ENCODE measurements at regions not wholly inside any gene's neighbourhood (a gene's known extent, or its start where the extent isn't known, plus 50 kb on each side); places are given as distances from the start of the nearest gene placed in this dataset.

DNA sequence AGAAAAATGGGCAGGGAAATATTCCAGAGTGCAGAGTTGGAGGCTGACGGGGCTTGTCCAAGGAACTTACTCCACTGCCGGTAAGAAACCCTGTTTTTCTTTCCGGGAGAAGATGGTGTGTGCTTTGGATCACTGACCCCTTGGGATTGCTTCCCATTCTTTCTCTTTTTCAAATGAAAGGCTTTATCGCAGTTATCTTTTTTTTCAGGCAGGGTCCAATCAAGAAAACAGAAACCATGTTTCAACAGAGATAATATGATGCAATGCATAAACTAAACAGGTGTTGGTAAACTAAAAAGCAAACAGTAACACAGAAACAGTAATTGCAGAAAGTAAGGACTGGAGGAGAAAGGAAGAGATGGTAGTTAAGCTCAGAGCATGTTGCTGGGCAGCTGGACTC, 145.1 kb downstream of the LYPLAL1 start:
- H3K4me1 ChIP-seq (ENCODE audit: control insufficient read depth, extremely low read depth, insufficient read depth, low read length), result peaks cover 5% of the 10 kb centered on the region
- DNase-seq (ENCODE audit: low read depth in 2 of 2), result no peak
- H3K79me2 ChIP-seq (ENCODE audit: control insufficient read depth, insufficient read depth, low read length), result no peaks in the 10 kb centered on the region
- no peak overlapping the region for H3K4me2 ChIP-seq (ENCODE audit: extremely low read depth, insufficient read depth, low read length)
- TF ChIP-seq EZH2 (IDR thresholded peaks at IDR 0.05; ENCODE audit: low read length, missing control alignments), result no peak
- TF ChIP-seq, protein P1, sequence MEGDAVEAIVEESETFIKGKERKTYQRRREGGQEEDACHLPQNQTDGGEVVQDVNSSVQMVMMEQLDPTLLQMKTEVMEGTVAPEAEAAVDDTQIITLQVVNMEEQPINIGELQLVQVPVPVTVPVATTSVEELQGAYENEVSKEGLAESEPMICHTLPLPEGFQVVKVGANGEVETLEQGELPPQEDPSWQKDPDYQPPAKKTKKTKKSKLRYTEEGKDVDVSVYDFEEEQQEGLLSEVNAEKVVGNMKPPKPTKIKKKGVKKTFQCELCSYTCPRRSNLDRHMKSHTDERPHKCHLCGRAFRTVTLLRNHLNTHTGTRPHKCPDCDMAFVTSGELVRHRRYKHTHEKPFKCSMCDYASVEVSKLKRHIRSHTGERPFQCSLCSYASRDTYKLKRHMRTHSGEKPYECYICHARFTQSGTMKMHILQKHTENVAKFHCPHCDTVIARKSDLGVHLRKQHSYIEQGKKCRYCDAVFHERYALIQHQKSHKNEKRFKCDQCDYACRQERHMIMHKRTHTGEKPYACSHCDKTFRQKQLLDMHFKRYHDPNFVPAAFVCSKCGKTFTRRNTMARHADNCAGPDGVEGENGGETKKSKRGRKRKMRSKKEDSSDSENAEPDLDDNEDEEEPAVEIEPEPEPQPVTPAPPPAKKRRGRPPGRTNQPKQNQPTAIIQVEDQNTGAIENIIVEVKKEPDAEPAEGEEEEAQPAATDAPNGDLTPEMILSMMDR (conservative IDR thresholded peaks at IDR 0.05 in 1 of 2, IDR thresholded peaks at IDR 0.05 in 1 of 2; ENCODE audit: low read depth in 1 of 2, low read length in 2 of 2), result no peak
- H4K20me1 ChIP-seq (ENCODE audit: control insufficient read depth, extremely low read depth, insufficient read depth, low read length), result no peaks in the 10 kb centered on the region
- no peaks in the 10 kb centered on the region for H3K9me3 ChIP-seq (ENCODE audit: control insufficient read depth, insufficient read depth, low read depth, low read length)
- no peaks in the 10 kb centered on the region for H3K27me3 ChIP-seq (ENCODE audit: control insufficient read depth, insufficient read depth, low read length)
- H3K4me3 ChIP-seq (replicated peaks in 1 of 4; ENCODE audit: control extremely low read depth in 1 of 4, insufficient read depth in 1 of 4, low read depth in 3 of 4, low read length in 4 of 4), result no peak overlapping the region
- H2AFZ ChIP-seq (ENCODE audit: low read length), result no peak overlapping the region
- no peak overlapping the region for H3K27ac ChIP-seq (ENCODE audit: insufficient read depth, low read length)
- no peaks in the 10 kb centered on the region for H3K36me3 ChIP-seq (ENCODE audit: control insufficient read depth, insufficient read depth, low read length)
- H3K9ac ChIP-seq (ENCODE audit: insufficient read depth, low read length), result no peak overlapping the region

- H4K20me1 ChIP-seq (ENCODE audit: control insufficient read depth, extremely low read depth, insufficient read depth, low read length), result no peaks in the 10 kb centered on the region
- no peak overlapping the region for H3K4me2 ChIP-seq (ENCODE audit: extremely low read depth, insufficient read depth, low read length)
- no peaks in the 10 kb centered on the region for H3K79me2 ChIP-seq (ENCODE audit: control insufficient read depth, insufficient read depth, low read length)
- no peak for TF ChIP-seq EZH2 (IDR thresholded peaks at IDR 0.05; ENCODE audit: low read length, missing control alignments)
- TF ChIP-seq, protein P1 (conservative IDR thresholded peaks at IDR 0.05 in 1 of 2, IDR thresholded peaks at IDR 0.05 in 1 of 2; ENCODE audit: low read depth in 1 of 2, low read length in 2 of 2), result no peak
- H3K4me3 ChIP-seq (replicated peaks in 1 of 4; ENCODE audit: control extremely low read depth in 1 of 4, insufficient read depth in 1 of 4, low read depth in 3 of 4, low read length in 4 of 4), result no peak overlapping the region
- DNase-seq (ENCODE audit: low read depth in 2 of 2), result peak in 1 of 2 donors; percentile 42
- peaks cover 2% of the 10 kb centered on the region for H3K4me1 ChIP-seq (ENCODE audit: control insufficient read depth, extremely low read depth, insufficient read depth, low read length)
- no peaks in the 10 kb centered on the region for H3K36me3 ChIP-seq (ENCODE audit: control insufficient read depth, insufficient read depth, low read length)
- no peaks in the 10 kb centered on the region for H3K9me3 ChIP-seq (ENCODE audit: control insufficient read depth, insufficient read depth, low read depth, low read length)
- H3K9ac ChIP-seq (ENCODE audit: insufficient read depth, low read length), result no peak overlapping the region
- H3K27ac ChIP-seq (ENCODE audit: insufficient read depth, low read length), result no peak overlapping the region
- H2AFZ ChIP-seq (ENCODE audit: low read length), result no peak overlapping the region
- no peaks in the 10 kb centered on the region for H3K27me3 ChIP-seq (ENCODE audit: control insufficient read depth, insufficient read depth, low read length)
Observed at GRCh38 chr1:219317762-219318353, 144.2 kb downstream of the LYPLAL1 start.

DNA sequence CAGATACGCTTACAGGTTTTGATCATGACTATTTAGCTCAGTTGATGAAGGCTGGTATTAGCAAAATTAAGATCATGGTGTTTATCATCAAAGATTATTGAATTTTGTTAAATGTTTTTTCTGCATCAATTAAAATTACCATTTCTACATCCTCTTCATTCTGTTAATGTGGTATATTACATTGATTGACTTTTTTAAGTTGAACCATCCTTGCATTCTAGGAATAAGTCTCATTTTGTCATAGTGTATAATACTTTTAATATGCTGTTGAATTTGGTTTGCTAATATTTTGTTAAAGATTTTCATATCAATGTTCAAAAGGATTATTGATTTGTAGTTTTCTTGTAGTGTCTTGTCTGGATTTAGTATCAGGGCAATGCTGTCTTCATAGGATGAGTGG, 142.4 kb downstream of the LYPLAL1 start:
- TF ChIP-seq EZH2 (IDR thresholded peaks at IDR 0.05; ENCODE audit: low read length, missing control alignments), result no peak
- TF ChIP-seq, protein P1 (conservative IDR thresholded peaks at IDR 0.05 in 1 of 2, IDR thresholded peaks at IDR 0.05 in 1 of 2; ENCODE audit: low read depth in 1 of 2, low read length in 2 of 2), result no peak
- Histone ChIP-seq H3K27me3 (ENCODE audit: control insufficient read depth, insufficient read depth, low read length) (no peaks in the 10 kb centered on the region), H3K4me2 (ENCODE audit: extremely low read depth, insufficient read depth, low read length) (no peak overlapping the region), H3K27ac (ENCODE audit: insufficient read depth, low read length) (no peak overlapping the region), H3K36me3 (ENCODE audit: control insufficient read depth, insufficient read depth, low read length) (no peaks in the 10 kb centered on the region), H4K20me1 (ENCODE audit: control insufficient read depth, extremely low read depth, insufficient read depth, low read length) (no peaks in the 10 kb centered on the region), H3K9me3 (ENCODE audit: control insufficient read depth, insufficient read depth, low read depth, low read length) (no peaks in the 10 kb centered on the region), H3K4me1 (ENCODE audit: control insufficient read depth, extremely low read depth, insufficient read depth, low read length) (peaks cover 2% of the 10 kb centered on the region), H3K9ac (ENCODE audit: insufficient read depth, low read length) (no peak overlapping the region), H3K4me3 (replicated peaks in 1 of 4; ENCODE audit: control extremely low read depth in 1 of 4, insufficient read depth in 1 of 4, low read depth in 3 of 4, low read length in 4 of 4) (no peak overlapping the region), H3K79me2 (ENCODE audit: control insufficient read depth, insufficient read depth, low read length) (no peaks in the 10 kb centered on the region), H2AFZ (ENCODE audit: low read length) (no peak overlapping the region)
- no peak for DNase-seq (ENCODE audit: low read depth in 2 of 2)
